HepG2 (cell line): ENCODE measurements at regions not wholly inside any gene's neighbourhood (a gene's known extent, or its start where the extent isn't known, plus 50 kb on each side); places are given as distances from the start of the nearest gene placed in this dataset.

Experiments
- ASH2L ChIP-seq: fragments of 300-600, 200-600 bp; sonication (generic); IDR thresholded peaks from 2 replicates; pipeline ENCODE4 v1.7.0; 2017; ENCODE audit warnings: low read depth, mild to moderate bottlenecking, moderate library complexity, mixed read lengths, low read length; ENCODE audit not compliant: insufficient read length
- ATM ChIP-seq: fragments of 450-650 bp; IDR thresholded peaks from 2 replicates; pipeline ENCODE4 v1.7.1; 2017; ENCODE audit warnings: mild to moderate bottlenecking, borderline replicate concordance
- BORCS8-MEF2B ChIP-seq: sonication (generic); formaldehyde crosslinking; IDR thresholded peaks from 2 replicates; pipeline ENCODE4 v1.8.0; 2022; ENCODE audit warnings: mild to moderate bottlenecking, missing genetic modification reagents
- CTCF ChIP-seq: sonication (generic); formaldehyde crosslinking; IDR thresholded peaks from 2 replicates; pipeline ENCODE4 v1.5.0; 2020; ENCODE audit warnings: mild to moderate bottlenecking, missing genetic modification reagents, moderate library complexity
- DBP ChIP-seq: sonication (generic); formaldehyde crosslinking; IDR thresholded peaks from 2 replicates; pipeline ENCODE4 v1.4.0; 2020; ENCODE audit warnings: missing genetic modification reagents; ENCODE audit errors: not compliant biosample characterization
- GPN1 ChIP-seq: sonication (generic); formaldehyde crosslinking; IDR thresholded peaks from 2 replicates; pipeline ENCODE4 v1.5.1; 2020; ENCODE audit warnings: missing genetic modification reagents, borderline replicate concordance
- HOXA3 ChIP-seq: sonication (generic); formaldehyde crosslinking; IDR thresholded peaks from 2 replicates; pipeline ENCODE4 v1.5.0; 2020; ENCODE audit warnings: missing genetic modification reagents
- MEIS1 ChIP-seq: sonication (generic); formaldehyde crosslinking; IDR thresholded peaks from 2 replicates; pipeline ENCODE4 v1.9.0; 2021; ENCODE audit warnings: mild to moderate bottlenecking, missing genetic modification reagents, moderate library complexity, borderline replicate concordance
- NFIC ChIP-seq: IDR thresholded peaks from 2 replicates; pipeline ENCODE4 v1.6.1; 2012; ENCODE audit warnings: mild to moderate bottlenecking, low read length, inconsistent platforms
- NR1H2 ChIP-seq: sonication (generic); formaldehyde crosslinking; IDR thresholded peaks from 2 replicates; pipeline ENCODE4 v1.8.1; 2022; ENCODE audit warnings: low read depth, missing genetic modification reagents, borderline replicate concordance
- PATZ1 ChIP-seq: sonication (generic); formaldehyde crosslinking; IDR thresholded peaks from 2 replicates; pipeline ENCODE4 v1.4.0; 2020; ENCODE audit warnings: missing genetic modification reagents
- SCMH1 ChIP-seq: sonication (generic); formaldehyde crosslinking; IDR thresholded peaks from 2 replicates; pipeline ENCODE4 v1.9.0; 2021; ENCODE audit warnings: missing genetic modification reagents, mild to moderate bottlenecking, borderline replicate concordance
- TGIF2 ChIP-seq: IDR thresholded peaks from 2 replicates; pipeline ENCODE4 v1.6.1; 2016; ENCODE audit warnings: control low read depth, missing compliant biosample characterization
- TIGD3 ChIP-seq: sonication (generic); formaldehyde crosslinking; IDR thresholded peaks from 2 replicates; pipeline ENCODE4 v1.5.1; 2020; ENCODE audit warnings: mild to moderate bottlenecking, missing genetic modification reagents, borderline replicate concordance
- ZBTB8A ChIP-seq: sonication (generic); formaldehyde crosslinking; IDR thresholded peaks from 2 replicates; pipeline ENCODE4 v1.4.0; 2020; ENCODE audit warnings: mild to moderate bottlenecking, low read depth, missing genetic modification reagents, borderline replicate concordance
- ZNF383 ChIP-seq: sonication (generic); formaldehyde crosslinking; IDR thresholded peaks from 2 replicates; pipeline ENCODE4 v1.4.0; 2020; ENCODE audit warnings: missing genetic modification reagents, mild to moderate bottlenecking, borderline replicate concordance
- ZNF44 ChIP-seq: sonication (generic); formaldehyde crosslinking; IDR thresholded peaks from 2 replicates; pipeline ENCODE4 v1.5.1; 2020; ENCODE audit warnings: mild to moderate bottlenecking, missing genetic modification reagents
- ZNF562 ChIP-seq: sonication (generic); formaldehyde crosslinking; IDR thresholded peaks from 2 replicates; pipeline ENCODE4 v1.8.0; 2022; ENCODE audit warnings: missing genetic modification reagents, borderline replicate concordance
- ZNF572 ChIP-seq: sonication (generic); formaldehyde crosslinking; IDR thresholded peaks from 2 replicates; pipeline ENCODE4 v1.5.1; 2020; ENCODE audit warnings: mild to moderate bottlenecking, missing genetic modification reagents
- ZNF605 ChIP-seq: sonication (generic); formaldehyde crosslinking; IDR thresholded peaks from 2 replicates; pipeline ENCODE4 v1.8.0; 2022; ENCODE audit warnings: mild to moderate bottlenecking, missing genetic modification reagents
- ZNF704 ChIP-seq: sonication (generic); formaldehyde crosslinking; IDR thresholded peaks from 2 replicates; pipeline ENCODE4 v1.8.1; 2023; ENCODE audit warnings: mild to moderate bottlenecking, inconsistent platforms, moderate library complexity, missing genetic modification reagents, borderline replicate concordance
- ZSCAN31 ChIP-seq: sonication (generic); formaldehyde crosslinking; IDR thresholded peaks from 2 replicates; pipeline ENCODE4 v1.5.0; 2020; ENCODE audit warnings: low read depth, mild to moderate bottlenecking, missing genetic modification reagents

- TF ChIP-seq ASH2L (peak; percentile 71), ZNF605 (CRISPR knock-in tag) (no peak), ZNF44 (CRISPR knock-in tag) (no peak), ZSCAN31 (CRISPR knock-in tag) (no peak), ZNF562 (CRISPR knock-in tag) (no peak), ZBTB8A (CRISPR knock-in tag) (no peak), CTCF (CRISPR knock-in tag) (no peak), NR1H2 (no peak), ZNF704 (CRISPR knock-in tag) (no peak), GPN1 (CRISPR knock-in tag) (no peak), TGIF2 (CRISPR knock-in tag) (0 out of 2 replicates have a peak, but pooled peaks have one; percentile 24), PATZ1 (0 out of 2 replicates have a peak, but pooled peaks have one; percentile 23), SCMH1 (CRISPR knock-in tag) (no peak), DBP (CRISPR knock-in tag) (no peak), MEIS1 (no peak), TIGD3 (CRISPR knock-in tag) (no peak), ATM (no peak), HOXA3 (CRISPR knock-in tag) (no peak; the same call in 1 of the 2 replicates), NFIC (peak; percentile 72; the same call in 1 of the 2 replicates), ZNF383 (no peak), ZNF572 (no peak), BORCS8-MEF2B (CRISPR knock-in tag) (no peak)
Observed at GRCh38 chr3:145649368-145649887, 511.6 kb downstream of the PLOD2 start (continued).
